Endothelial cell of umbilical vein (primary cell): ENCODE measurements at regions not wholly inside any gene's neighbourhood (a gene's known extent, or its start where the extent isn't known, plus 50 kb on each side); places are given as distances from the start of the nearest gene placed in this dataset.

Source experiments
- BruUV-seq: library from RNA; stranded (reverse); fragments of 400-500 nt; replicated peaks from 2 replicates; lab custom pipeline; 2021; lab: Mats Ljungman, UMichigan
- CTCF ChIA-PET: fragments of 300-600, 350-600 bp; sonication (Branson Sonifier 250); formaldehyde crosslinking; loops from one replicate; lab custom pipeline; 2021; ENCODE audit warnings: antibody characterized with exemption, inconsistent platforms; lab: Charles Lee
- POLR2A ChIA-PET: fragments of 300-600, 350-600 bp; sonication (Branson Sonifier 250); formaldehyde crosslinking; loops from one replicate; lab custom pipeline; 2021; ENCODE audit warnings: antibody characterized with exemption, inconsistent platforms; lab: Charles Lee
- DNase-seq: peaks from one replicate; pipeline ENCODE4 v3.0.0-alpha.2; 2011; ENCODE audit warnings: low read depth, low spot score
- FAIRE-seq: peaks from 2 replicates; lab custom pipeline; 2011; peaks lifted over from hg19 to GRCh38; lab: Jason Lieb, UNC
- H2AFZ ChIP-seq: 2 replicates; pipeline ENCODE4 v1.6.0; 2012; ENCODE audit warnings: low read depth, low read length, control low read depth, inconsistent platforms
- H3K27ac ChIP-seq: 2 replicates; pipeline ENCODE4 v1.5.1; 2011; ENCODE audit warnings: low read depth, mild to moderate bottlenecking, control low read depth, low read length, moderate library complexity; ENCODE audit not compliant: insufficient read depth
- H3K27me3 ChIP-seq, 2 experiments: 2 replicates each; pipeline versions ENCODE4 v1.6.0 to v1.6.1; 2011; ENCODE audit warnings: low read length in 2 of 2, mixed read lengths in 1 of 2; ENCODE audit not compliant: control insufficient read depth in 2 of 2, insufficient read depth in 2 of 2
- H3K36me3 ChIP-seq, 2 experiments: 2 replicates in 1 of 2; 3 replicates in 1 of 2; pipeline ENCODE4 v1.5.1; 2011; ENCODE audit warnings: low read length in 2 of 2, mild to moderate bottlenecking in 1 of 2, moderate library complexity in 1 of 2; ENCODE audit not compliant: control insufficient read depth in 2 of 2, insufficient read depth in 2 of 2; ENCODE audit errors: extremely low read depth in 1 of 2
- H3K4me1 ChIP-seq: 3 replicates; pipeline ENCODE4 v1.5.1; 2011; ENCODE audit warnings: mild to moderate bottlenecking, low read length; ENCODE audit not compliant: control insufficient read depth, insufficient read depth; ENCODE audit errors: extremely low read depth
- H3K4me2 ChIP-seq: 2 replicates; pipeline ENCODE4 v1.6.1; 2011; ENCODE audit warnings: low read length, control low read depth, mixed read lengths; ENCODE audit not compliant: insufficient read depth
- H3K4me3 ChIP-seq, 3 experiments: fragments of 200-600 bp in 1 of 3; sonication (generic), shearing (Covaris generic) in 1 of 3; replicated peaks in 1 of 3; 2 replicates each; pipeline ENCODE4 v1.5.1; 2011 to 2016; ENCODE audit warnings: control low read depth in 3 of 3, low read length in 3 of 3, mild to moderate bottlenecking in 2 of 3, inconsistent platforms in 1 of 3, low read depth in 1 of 3, moderate library complexity in 1 of 3; ENCODE audit not compliant: insufficient read depth in 1 of 3
- H3K79me2 ChIP-seq: 2 replicates; pipeline ENCODE4 v1.6.0; 2012; ENCODE audit warnings: low read length, inconsistent platforms; ENCODE audit not compliant: control insufficient read depth, insufficient read depth
- H3K9ac ChIP-seq: replicated peaks from 2 replicates; pipeline ENCODE3; 2011; ENCODE audit warnings: low read length, control low read depth; ENCODE audit not compliant: insufficient read depth; ENCODE audit errors: extremely low read depth
- H3K9me1 ChIP-seq: replicated peaks from 3 replicates; pipeline ENCODE4 v1.6.0; 2011; ENCODE audit warnings: mild to moderate bottlenecking, low read length; ENCODE audit not compliant: control insufficient read depth, insufficient read depth; ENCODE audit errors: extremely low read depth
- H3K9me3 ChIP-seq: replicated peaks from 2 replicates; pipeline ENCODE4 v1.5.1; 2012; ENCODE audit warnings: low read length, inconsistent platforms; ENCODE audit not compliant: control insufficient read depth, insufficient read depth
- H4K20me1 ChIP-seq: replicated peaks from 2 replicates; pipeline ENCODE3; 2011; ENCODE audit warnings: mild to moderate bottlenecking, low read length; ENCODE audit not compliant: control insufficient read depth, insufficient read depth; ENCODE audit errors: extremely low read depth
- CTCF ChIP-seq, 2 donors: IDR thresholded peaks; 1 replicate in 1 of 2; 2 replicates in 1 of 2; pipeline ENCODE4 v1.5.1; 2011; ENCODE audit warnings: low read length in 2 of 2, mild to moderate bottlenecking in 2 of 2, moderate library complexity in 2 of 2, control low read depth in 1 of 2, inconsistent platforms in 1 of 2, low read depth in 1 of 2; ENCODE audit not compliant: insufficient read depth in 1 of 2; ENCODE audit errors: extremely low read depth in 1 of 2
- EZH2 ChIP-seq: IDR thresholded peaks from 2 replicates; pipeline ENCODE4 v1.6.1; 2012; ENCODE audit warnings: borderline replicate concordance, low read depth, mild to moderate bottlenecking, moderate library complexity, low read length, inconsistent platforms; ENCODE audit not compliant: severe bottlenecking
- FOS ChIP-seq: IDR thresholded peaks from 2 replicates; pipeline ENCODE4 v1.6.1; 2011; ENCODE audit warnings: mild to moderate bottlenecking, low read length, moderate library complexity, borderline replicate concordance; ENCODE audit not compliant: insufficient read depth
- GATA2 ChIP-seq: IDR thresholded peaks from 2 replicates; pipeline ENCODE4 v1.7.0; 2011; ENCODE audit warnings: low read depth, mild to moderate bottlenecking, moderate library complexity, mixed read lengths, low read length; ENCODE audit not compliant: insufficient read length, insufficient read depth
- JUN ChIP-seq: IDR thresholded peaks from 2 replicates; pipeline ENCODE4 v1.6.1; 2011; ENCODE audit warnings: borderline replicate concordance, low read depth; ENCODE audit not compliant: insufficient read length, insufficient read depth
- MAX ChIP-seq: IDR thresholded peaks from 2 replicates; pipeline ENCODE4 v1.6.1; 2011; ENCODE audit not compliant: insufficient read depth, insufficient read length
- MYC ChIP-seq: IDR thresholded peaks from one replicate; pipeline ENCODE4 v1.6.1; 2011; ENCODE audit warnings: mild to moderate bottlenecking, low read depth, low read length
- POLR2A ChIP-seq: IDR thresholded peaks from 2 replicates; pipeline ENCODE4 v1.6.1; 2012; ENCODE audit warnings: low read depth, mild to moderate bottlenecking, control low read depth, low read length
- POLR2AphosphoS5 ChIP-seq: IDR thresholded peaks from 2 replicates; pipeline ENCODE4 v1.6.1; 2012; ENCODE audit warnings: low read depth, mild to moderate bottlenecking, control low read depth, low read length, moderate library complexity; ENCODE audit not compliant: insufficient read depth
- dilution Hi-C: fragments of 300-500 bp; cut with MboI; formaldehyde crosslinking; loops from one replicate; pipeline ENCODE4 v1.15.0; 2019; ENCODE audit warnings: low sequenced_read_pairs; ENCODE audit not compliant: extremely low pct_ligation_motif_present
- intact Hi-C: fragments of 100-400 bp; cut with micrococcal nuclease; formaldehyde crosslinking; loops from one replicate; pipeline ENCODE4 v1.10.0; 2022

DNA sequence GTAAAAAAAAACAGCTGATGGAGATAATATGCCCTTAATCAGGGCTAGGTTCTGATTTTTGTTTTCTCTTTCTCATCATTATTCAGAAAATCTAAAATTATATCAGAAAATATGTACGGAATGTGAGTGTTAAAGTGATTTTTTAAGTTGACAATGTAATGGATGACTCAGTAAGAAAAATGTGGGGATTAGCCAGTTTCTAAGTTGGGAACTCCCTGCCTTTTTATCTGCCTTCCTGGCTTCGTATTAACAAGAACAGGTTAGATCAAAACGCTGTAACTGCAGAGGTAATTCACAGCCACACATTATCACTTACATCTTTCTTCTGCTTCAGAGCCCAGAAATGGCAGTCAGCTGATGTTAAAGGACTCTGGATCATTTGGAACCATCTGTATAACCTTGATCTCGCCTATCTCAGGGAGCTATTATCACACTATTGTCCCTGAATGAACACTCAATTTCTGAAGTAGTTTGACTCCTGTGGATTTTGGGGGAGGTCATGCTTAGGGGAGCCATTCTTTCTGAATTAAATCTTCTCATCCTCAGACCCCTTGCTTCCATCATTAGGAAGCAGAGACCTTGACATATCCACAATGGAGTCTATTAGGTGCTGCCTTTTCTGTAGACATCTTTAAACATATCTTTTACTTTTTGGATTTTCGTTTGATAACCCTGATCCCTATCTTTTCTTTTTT is 135.7 kb upstream of the SLC16A7 start:
- H3K9ac ChIP-seq, result no peak overlapping the region
- no TSS peak for BruUV-seq
- H3K4me2 ChIP-seq, result no peak overlapping the region
- ChIA-PET CTCF (interaction anchor here (1.1 kb wide), 1 partner anchor 349 kb away, joined by 3 read pairs; no protein-coding TSS in a partner anchor), POLR2A (no interaction called here)
- no peak overlapping the region for H3K4me3 ChIP-seq
- TF ChIP-seq POLR2A, result no peak
- TF ChIP-seq MYC, result no peak
- TF ChIP-seq JUN, result no peak
- TF ChIP-seq GATA2, result no peak
- TF ChIP-seq EZH2, result no peak
- no peak for TF ChIP-seq POLR2AphosphoS5
- TF ChIP-seq FOS, result no peak
- TF ChIP-seq MAX, result no peak
- no peak for TF ChIP-seq CTCF (IDR thresholded peaks at IDR 0.05; ENCODE audit: extremely low read depth in 1 of 2, insufficient read depth in 1 of 2, low read depth in 1 of 2, low read length in 2 of 2)
- H3K79me2 ChIP-seq, result no peaks in the 10 kb centered on the region
- H3K27me3 ChIP-seq, result no peaks in the 10 kb centered on the region
- H4K20me1 ChIP-seq, result no peaks in the 10 kb centered on the region
- no peaks in the 10 kb centered on the region for H3K36me3 ChIP-seq
- H3K4me1 ChIP-seq, result no peaks in the 10 kb centered on the region
- intact Hi-C loops, result no loop called here
- peak overlapping the region; percentile 31 for H2AFZ ChIP-seq
- H3K27ac ChIP-seq, result no peak overlapping the region
- no peaks in the 10 kb centered on the region for H3K9me3 ChIP-seq
- FAIRE-seq (no peak), DNase-seq (peak; percentile 17)
- H3K9me1 ChIP-seq, result no peaks in the 10 kb centered on the region
- dilution Hi-C loops, result no loop called here
